B cell (primary cell): ENCODE measurements at regions not wholly inside any gene's neighbourhood (a gene's known extent, or its start where the extent isn't known, plus 50 kb on each side); places are given as distances from the start of the nearest gene placed in this dataset.

Experiments
- CTCF ChIP-seq: fragments of 200-600 bp; IDR thresholded peaks from one replicate; pipeline ENCODE4 v1.8.0; 2022; ENCODE audit warnings: antibody characterized with exemption, mild to moderate bottlenecking
- EZH2 ChIP-seq: IDR thresholded peaks from 2 replicates; pipeline ENCODE4 v1.6.1; 2012; ENCODE audit warnings: borderline replicate concordance, low read depth, mild to moderate bottlenecking, moderate library complexity, low read length; ENCODE audit not compliant: insufficient read depth, poor library complexity, severe bottlenecking

GRCh38 chr2:9141091-9141667 is 65.4 kb upstream of the ASAP2 start:
- no peak for TF ChIP-seq CTCF
- TF ChIP-seq EZH2 = no peak
